Ascending aorta (tissue), 2 donors: ENCODE measurements at regions not wholly inside any gene's neighbourhood (a gene's known extent, or its start where the extent isn't known, plus 50 kb on each side); places are given as distances from the start of the nearest gene placed in this dataset.

Experiments
- DNase-seq, 2 donors: peaks; one replicate each; pipeline ENCODE4 v3.0.0-alpha.2; 2019; ENCODE audit warnings: low spot score in 2 of 2
- H3K27ac ChIP-seq, 2 donors: fragments of 200-600 bp; sonication (generic); one replicate each; pipeline ENCODE4 v1.5.1; 2016 to 2017; ENCODE audit warnings: mild to moderate bottlenecking in 1 of 2
- H3K27me3 ChIP-seq: fragments of 200-600 bp; sonication (generic); one replicate; pipeline ENCODE4 v1.5.1; 2017
- H3K36me3 ChIP-seq, 2 donors: fragments of 200-600 bp; sonication (generic); one replicate each; pipeline ENCODE4 v1.5.1; 2016
- H3K4me1 ChIP-seq, 2 donors: fragments of 200-600 bp; sonication (generic); one replicate each; pipeline ENCODE4 v1.5.1; 2016 to 2017; ENCODE audit warnings: mild to moderate bottlenecking in 1 of 2
- H3K4me3 ChIP-seq, 2 donors: fragments of 200-600 bp; sonication (generic); one replicate each; pipeline ENCODE4 v1.5.1; 2016 to 2017; ENCODE audit warnings: mild to moderate bottlenecking in 1 of 2
- H3K9me3 ChIP-seq, 2 donors: fragments of 200-600 bp; sonication (generic); one replicate each; pipeline ENCODE4 v1.5.1; 2016
- CTCF ChIP-seq, 3 experiments: fragments of 200-600 bp in 2 of 3; fragments of 450-650 bp in 1 of 3; sonication (generic) in 2 of 3; IDR thresholded peaks; one replicate each; pipeline ENCODE4 v1.5.1; 2016 to 2019; ENCODE audit warnings: antibody characterized with exemption in 3 of 3, mild to moderate bottlenecking in 1 of 3, moderate library complexity in 1 of 3
- intact Hi-C: fragments of 100-400 bp; cut with DNase I; formaldehyde crosslinking; loops from one replicate; pipeline ENCODE4 v1.15.1; 2023

GRCh38 chr3:1953536-1953935 is 145.1 kb upstream of the CNTN4 start:
- no peaks in the 10 kb centered on the region for H3K9me3 ChIP-seq
- no peaks in the 10 kb centered on the region for H3K27me3 ChIP-seq
- TF ChIP-seq CTCF (IDR thresholded peaks at IDR 0.05), result no peak
- intact Hi-C loops, result no loop called here
- no peaks in the 10 kb centered on the region for H3K4me1 ChIP-seq
- H3K36me3 ChIP-seq, result no peaks in the 10 kb centered on the region
- H3K27ac ChIP-seq, result no peak overlapping the region
- H3K4me3 ChIP-seq, result no peak overlapping the region
- no peak for DNase-seq

- no peaks in the 10 kb centered on the region for H3K27me3 ChIP-seq
- H3K27ac ChIP-seq, result no peak overlapping the region
- H3K36me3 ChIP-seq, result no peaks in the 10 kb centered on the region
- no peaks in the 10 kb centered on the region for H3K9me3 ChIP-seq
- H3K4me1 ChIP-seq, result no peaks in the 10 kb centered on the region
- intact Hi-C loops, result no loop called here
- no peak for DNase-seq
- H3K4me3 ChIP-seq, result no peak overlapping the region
- no peak for TF ChIP-seq CTCF (IDR thresholded peaks at IDR 0.05)
These were observed 144.0 kb upstream of the CNTN4 start for GRCh38 chr3:1954632-1955031.

GRCh38 chr3:1955170-1955569 is 143.5 kb upstream of the CNTN4 start:
- no peak for TF ChIP-seq CTCF (IDR thresholded peaks at IDR 0.05)
- Histone ChIP-seq H3K4me3 (no peak overlapping the region), H3K9me3 (no peaks in the 10 kb centered on the region), H3K4me1 (no peaks in the 10 kb centered on the region), H3K27me3 (no peaks in the 10 kb centered on the region), H3K36me3 (no peaks in the 10 kb centered on the region), H3K27ac (no peak overlapping the region)
- intact Hi-C loops, result no loop called here
- DNase-seq, result no peak

GRCh38 chr3:1955750-1956149 is 142.9 kb upstream of the CNTN4 start:
- no peaks in the 10 kb centered on the region for H3K36me3 ChIP-seq
- no peaks in the 10 kb centered on the region for H3K9me3 ChIP-seq
- no peaks in the 10 kb centered on the region for H3K4me1 ChIP-seq
- H3K27ac ChIP-seq, result no peak overlapping the region
- H3K4me3 ChIP-seq, result no peak overlapping the region
- H3K27me3 ChIP-seq, result no peaks in the 10 kb centered on the region
- no peak for TF ChIP-seq CTCF (IDR thresholded peaks at IDR 0.05)
- intact Hi-C loops, result no loop called here
- DNase-seq, result no peak

- DNase-seq, result no peak
- intact Hi-C loops, result no loop called here
These were observed 138.2 kb upstream of the CNTN4 start for GRCh38 chr3:1960506-1960905.

More at GRCh38 chr3:1960506-1960905, 138.2 kb upstream of the CNTN4 start:
- no peak overlapping the region for H3K4me3 ChIP-seq
- no peaks in the 10 kb centered on the region for H3K36me3 ChIP-seq
- H3K27me3 ChIP-seq, result no peaks in the 10 kb centered on the region
- no peak for TF ChIP-seq CTCF (IDR thresholded peaks at IDR 0.05)
- H3K9me3 ChIP-seq, result no peaks in the 10 kb centered on the region
- H3K4me1 ChIP-seq, result no peaks in the 10 kb centered on the region
- no peak overlapping the region for H3K27ac ChIP-seq
